GM23338 (cell line): ENCODE measurements at regions not wholly inside any gene's neighbourhood (a gene's known extent, or its start where the extent isn't known, plus 50 kb on each side); places are given as distances from the start of the nearest gene placed in this dataset.

ENCODE experiments used
- ATAC-seq: fragments of 200-7000 bp; cut with Tn5 transposase; 3 replicates; pipeline ENCODE4 v1.9.1; 2020
- DNase-seq: peaks from one replicate; pipeline ENCODE4 v3.0.0-alpha.2; 2015; ENCODE audit warnings: low spot score
- H2AFZ ChIP-seq: fragments of 200-600 bp; sonication (generic); 2 replicates; pipeline ENCODE4 v1.8.0; 2016; ENCODE audit warnings: antibody characterized with exemption, mild to moderate bottlenecking, moderate library complexity
- H3F3A ChIP-seq: fragments of 200-600 bp; sonication (generic); replicated peaks from 2 replicates; pipeline ENCODE4 v1.8.0; 2017; ENCODE audit warnings: antibody characterized with exemption, mixed run types, low read depth
- H3K27ac ChIP-seq: fragments of 200-600 bp; sonication (generic); 2 replicates; pipeline ENCODE4 v1.6.1; 2016; ENCODE audit warnings: low read depth
- H3K27me3 ChIP-seq: fragments of 200-600 bp; sonication (generic); 2 replicates; pipeline ENCODE4 v1.8.0; 2016; ENCODE audit warnings: mild to moderate bottlenecking, mixed run types, moderate library complexity; ENCODE audit not compliant: insufficient read depth
- H3K36me3 ChIP-seq: fragments of 200-600 bp; sonication (generic); 2 replicates; pipeline ENCODE4 v1.8.0; 2016; ENCODE audit warnings: mild to moderate bottlenecking; ENCODE audit not compliant: insufficient read depth
- H3K4me1 ChIP-seq: fragments of 200-600 bp; sonication (generic); 2 replicates; pipeline ENCODE4 v1.8.0; 2016; ENCODE audit warnings: mild to moderate bottlenecking, moderate library complexity; ENCODE audit not compliant: insufficient read depth
- H3K4me2 ChIP-seq: fragments of 200-600 bp; sonication (generic); 2 replicates; pipeline ENCODE4 v1.7.1; 2017; ENCODE audit warnings: mixed run types
- H3K4me3 ChIP-seq: fragments of 200-600 bp; sonication (generic); 2 replicates; pipeline ENCODE4 v1.6.1; 2016; ENCODE audit warnings: mixed run types
- H3K79me2 ChIP-seq: fragments of 200-600 bp; sonication (generic); replicated peaks from 2 replicates; pipeline ENCODE4 v1.8.0; 2017; ENCODE audit warnings: mild to moderate bottlenecking; ENCODE audit not compliant: insufficient read depth
- H3K9me2 ChIP-seq: fragments of 200-600 bp; sonication (generic); 2 replicates; pipeline ENCODE4 v1.8.0; 2017; ENCODE audit not compliant: insufficient read depth
- H4K20me1 ChIP-seq: fragments of 200-600 bp; sonication (generic); replicated peaks from 2 replicates; pipeline ENCODE4 v1.8.0; 2017; ENCODE audit warnings: mild to moderate bottlenecking; ENCODE audit not compliant: insufficient read depth
- H3K27ac Mint-ChIP-seq: 2 replicates; pipeline ENCODE4 v1.8.0; 2020; ENCODE audit warnings: inconsistent platforms, mild to moderate bottlenecking, moderate library complexity, mixed read lengths
- H3K27me3 Mint-ChIP-seq: 3 replicates; pipeline ENCODE4 v1.8.0; 2022; ENCODE audit warnings: low read depth, mild to moderate bottlenecking, moderate library complexity, mixed read lengths, inconsistent platforms; ENCODE audit not compliant: insufficient read depth, poor library complexity
- H3K36me3 Mint-ChIP-seq: 3 replicates; pipeline ENCODE4 v1.8.0; 2021; ENCODE audit warnings: low read depth, mild to moderate bottlenecking, inconsistent platforms, moderate library complexity, mixed read lengths
- H3K4me1 Mint-ChIP-seq: 3 replicates; pipeline ENCODE4 v1.8.0; 2020; ENCODE audit warnings: mild to moderate bottlenecking, inconsistent platforms, mixed read lengths
- H3K4me3 Mint-ChIP-seq: 3 replicates; pipeline ENCODE4 v1.8.0; 2021; ENCODE audit warnings: moderate library complexity, mild to moderate bottlenecking, inconsistent platforms, mixed read lengths
- H3K9me3 Mint-ChIP-seq: 3 replicates; pipeline ENCODE4 v1.8.0; 2020; ENCODE audit warnings: moderate library complexity, mild to moderate bottlenecking, inconsistent platforms, mixed read lengths
- CREB1 ChIP-seq: fragments of 250-450 bp; sonication (Bioruptor Pico); IDR thresholded peaks from 2 replicates; pipeline ENCODE4 v1.5.0; 2020; ENCODE audit warnings: low read depth, mild to moderate bottlenecking, moderate library complexity
- ETS1 ChIP-seq: IDR thresholded peaks from 2 replicates; pipeline ENCODE4 v1.6.1; 2016; ENCODE audit warnings: antibody characterized with exemption
- POLR2AphosphoS5 ChIP-seq: IDR thresholded peaks from 2 replicates; pipeline ENCODE4 v1.6.1; 2016; ENCODE audit warnings: antibody characterized with exemption, low read depth
- STAT1 ChIP-seq: IDR thresholded peaks from one replicate; pipeline ENCODE4 v1.6.1; 2016; ENCODE audit warnings: antibody characterized with exemption; ENCODE audit not compliant: unreplicated experiment
- ZNF114 ChIP-seq: fragments of 250-450 bp; sonication (Bioruptor Pico); IDR thresholded peaks from 2 replicates; pipeline ENCODE4 v1.5.0; 2020; ENCODE audit warnings: mild to moderate bottlenecking, moderate library complexity
- ZNF462 ChIP-seq: fragments of 250-450 bp; sonication (Bioruptor Pico); IDR thresholded peaks from 2 replicates; pipeline ENCODE4 v1.5.0; 2020; ENCODE audit warnings: mild to moderate bottlenecking, moderate library complexity
- TF ChIP-seq, protein P1 (sequence below), 2 experiments: fragments of 200-600 bp in 1 of 2; sonication (generic) in 1 of 2; conservative IDR thresholded peaks; 2 replicates each; pipeline versions ENCODE4 v1.5.1 to v1.6.1; 2016 to 2017; ENCODE audit warnings: antibody characterized with exemption in 2 of 2, low read depth in 2 of 2, mild to moderate bottlenecking in 2 of 2, moderate library complexity in 1 of 2

GRCh38 chr18:8911408-8912340 is 190.8 kb upstream of the NDUFV2 start (continued):
- TF ChIP-seq ETS1, result no peak
- TF ChIP-seq POLR2AphosphoS5, result no peak
- TF ChIP-seq ZNF114 (CRISPR knock-in tag), result no peak
- no peak for TF ChIP-seq ZNF462 (CRISPR knock-in tag)

DNA sequence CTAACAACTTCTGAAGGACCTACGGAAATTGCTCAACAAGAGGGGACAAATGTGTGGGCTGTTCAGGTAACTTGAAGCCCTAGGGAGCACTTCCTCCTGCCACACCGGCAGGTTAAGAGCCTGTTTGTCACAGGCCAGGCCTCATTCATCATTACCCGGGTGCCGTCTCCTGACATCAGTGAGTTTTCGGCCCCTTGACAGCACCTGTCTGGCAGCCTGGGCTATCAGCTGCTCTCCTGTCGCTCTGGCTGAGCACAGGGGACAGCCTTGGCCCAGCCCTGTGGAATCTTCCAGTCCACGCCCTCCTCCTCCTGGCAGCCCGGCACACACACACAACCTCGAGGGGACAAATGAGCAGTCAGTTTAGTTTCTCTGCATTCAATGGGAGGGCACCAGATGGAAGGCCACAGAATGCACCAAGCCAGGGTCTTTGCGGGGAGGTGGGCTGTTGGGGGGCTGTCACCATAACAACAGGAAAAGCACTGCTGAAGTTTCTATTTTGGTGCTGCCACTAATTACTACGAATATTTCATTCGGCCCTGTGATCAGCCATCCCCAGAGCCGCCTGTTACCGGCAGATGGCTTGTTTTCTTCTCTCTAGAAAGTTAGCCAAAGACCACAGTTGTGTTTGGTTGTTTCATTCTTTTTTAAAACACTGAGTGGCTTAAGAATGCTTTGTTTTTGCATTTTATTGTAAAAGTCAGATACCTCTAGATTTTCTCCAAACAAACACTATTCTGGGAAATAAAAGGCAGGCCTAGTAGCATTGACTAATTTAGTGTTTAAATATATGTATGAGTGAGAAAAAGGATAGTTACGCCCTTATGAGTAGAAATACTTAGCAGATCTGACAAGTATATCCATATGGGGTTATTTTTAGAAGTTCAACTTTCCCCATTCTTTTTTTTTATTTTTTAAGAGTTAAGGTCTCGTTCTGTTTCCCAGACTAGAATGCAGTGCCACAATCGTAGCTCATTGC is 189.9 kb upstream of the NDUFV2 start:
- DNase-seq, result peak; percentile 51
- H3K27ac ChIP-seq, result 0 out of 2 replicates have a peak overlapping the region, but pooled peaks have one; percentile 74
- no peak for TF ChIP-seq STAT1
- TF ChIP-seq POLR2AphosphoS5, result no peak
- TF ChIP-seq, protein P1, sequence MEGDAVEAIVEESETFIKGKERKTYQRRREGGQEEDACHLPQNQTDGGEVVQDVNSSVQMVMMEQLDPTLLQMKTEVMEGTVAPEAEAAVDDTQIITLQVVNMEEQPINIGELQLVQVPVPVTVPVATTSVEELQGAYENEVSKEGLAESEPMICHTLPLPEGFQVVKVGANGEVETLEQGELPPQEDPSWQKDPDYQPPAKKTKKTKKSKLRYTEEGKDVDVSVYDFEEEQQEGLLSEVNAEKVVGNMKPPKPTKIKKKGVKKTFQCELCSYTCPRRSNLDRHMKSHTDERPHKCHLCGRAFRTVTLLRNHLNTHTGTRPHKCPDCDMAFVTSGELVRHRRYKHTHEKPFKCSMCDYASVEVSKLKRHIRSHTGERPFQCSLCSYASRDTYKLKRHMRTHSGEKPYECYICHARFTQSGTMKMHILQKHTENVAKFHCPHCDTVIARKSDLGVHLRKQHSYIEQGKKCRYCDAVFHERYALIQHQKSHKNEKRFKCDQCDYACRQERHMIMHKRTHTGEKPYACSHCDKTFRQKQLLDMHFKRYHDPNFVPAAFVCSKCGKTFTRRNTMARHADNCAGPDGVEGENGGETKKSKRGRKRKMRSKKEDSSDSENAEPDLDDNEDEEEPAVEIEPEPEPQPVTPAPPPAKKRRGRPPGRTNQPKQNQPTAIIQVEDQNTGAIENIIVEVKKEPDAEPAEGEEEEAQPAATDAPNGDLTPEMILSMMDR (conservative IDR thresholded peaks at IDR 0.05; ENCODE audit: low read depth in 2 of 2), result no peak
- no peak for TF ChIP-seq CREB1 (CRISPR knock-in tag)

More for the DNA sequence above, 189.9 kb upstream of the NDUFV2 start:
- Histone ChIP-seq H4K20me1 (no peaks in the 10 kb centered on the region), H3K4me3 (no peak overlapping the region), H3K9me2 (no peaks in the 10 kb centered on the region), H3K36me3 (no peaks in the 10 kb centered on the region), H3K79me2 (no peaks in the 10 kb centered on the region), H3K27me3 (no peaks in the 10 kb centered on the region), H2AFZ (peak overlapping the region; percentile 88), H3K4me2 (no peak overlapping the region), H3F3A (no peaks in the 10 kb centered on the region), H3K4me1 (peaks cover 10% of the 10 kb centered on the region; the same call in 1 of the 2 replicates)
- peaks cover 32% of the 10 kb centered on the region for H3K36me3 Mint-ChIP-seq
- H3K9me3 Mint-ChIP-seq, result peaks cover 55% of the 10 kb centered on the region
- 0 out of 2 replicates have a peak overlapping the region, but pooled peaks have one; percentile 45 for H3K27ac Mint-ChIP-seq
- peaks cover 7% of the 10 kb centered on the region for H3K4me1 Mint-ChIP-seq
- H3K27me3 Mint-ChIP-seq, result peaks cover 7% of the 10 kb centered on the region
- peak; percentile 89 for ATAC-seq
- H3K4me3 Mint-ChIP-seq, result no peak overlapping the region
